ENCODE measurements at regions not wholly inside any gene's neighbourhood (a gene's known extent, or its start where the extent isn't known, plus 50 kb on each side); places are given as distances from the start of the nearest gene placed in this dataset.

GRCh38 chr2:121860758-121861227, 105.3 kb downstream of the TSN start:
- no peak for DNase-seq

- DNase-seq = no peak
Measured at GRCh38 chr2:121862286-121862685, 106.8 kb downstream of the TSN start.

- no peak for DNase-seq
Measured at GRCh38 chr2:121865914-121866313, 110.5 kb downstream of the TSN start.

GRCh38 chr2:121866789-121867188, 111.3 kb downstream of the TSN start:
- no peak for DNase-seq

- no peak for DNase-seq
Measured at GRCh38 chr2:121868652-121869051, 113.2 kb downstream of the TSN start.

GRCh38 chr2:121869363-121869762, 113.9 kb downstream of the TSN start:
- no peak for DNase-seq

- no peak for DNase-seq
Measured at GRCh38 chr2:121869873-121870272, 114.4 kb downstream of the TSN start.

GRCh38 chr2:121872651-121873050, 117.2 kb downstream of the TSN start:
- no peak for DNase-seq

- DNase-seq = no peak
Measured at GRCh38 chr2:121873864-121874263, 118.4 kb downstream of the TSN start.

GRCh38 chr2:121875585-121876185, 120.2 kb downstream of the TSN start:
- DNase-seq = no peak

- no peak for DNase-seq
Measured at GRCh38 chr2:121877366-121877765, 121.9 kb downstream of the TSN start.

- DNase-seq = no peak
Measured at GRCh38 chr2:121880283-121880682, 124.8 kb downstream of the TSN start.

- no peak for DNase-seq
Measured at GRCh38 chr2:121881038-121881437, 125.6 kb downstream of the TSN start.

- DNase-seq = no peak
Measured at GRCh38 chr2:121881950-121882349, 126.5 kb downstream of the TSN start.

GRCh38 chr2:121884078-121884477, 128.6 kb downstream of the TSN start:
- DNase-seq = no peak

GRCh38 chr2:121884511-121884921, 129.1 kb downstream of the TSN start:
- DNase-seq = no peak

GRCh38 chr2:121886059-121886458, 130.6 kb downstream of the TSN start:
- DNase-seq = no peak

- no peak for DNase-seq
Measured at GRCh38 chr2:121887513-121888188, 132.2 kb downstream of the TSN start.

GRCh38 chr2:121888189-121888557, 132.7 kb downstream of the TSN start:
- no peak for DNase-seq

GRCh38 chr2:121890041-121890440, 134.6 kb downstream of the TSN start:
- no peak for DNase-seq

- DNase-seq = no peak
Measured at GRCh38 chr2:121895723-121896571, 140.5 kb downstream of the TSN start.

- DNase-seq = no peak
Measured at GRCh38 chr2:121897335-121897970, 142.0 kb downstream of the TSN start.

- DNase-seq = no peak
Measured at GRCh38 chr2:121898483-121898882, 143.0 kb downstream of the TSN start.

Measured in SIG-M5 (cell line).